ENCODE measurements at regions not wholly inside any gene's neighbourhood (a gene's known extent, or its start where the extent isn't known, plus 50 kb on each side); places are given as distances from the start of the nearest gene placed in this dataset.

DNA sequence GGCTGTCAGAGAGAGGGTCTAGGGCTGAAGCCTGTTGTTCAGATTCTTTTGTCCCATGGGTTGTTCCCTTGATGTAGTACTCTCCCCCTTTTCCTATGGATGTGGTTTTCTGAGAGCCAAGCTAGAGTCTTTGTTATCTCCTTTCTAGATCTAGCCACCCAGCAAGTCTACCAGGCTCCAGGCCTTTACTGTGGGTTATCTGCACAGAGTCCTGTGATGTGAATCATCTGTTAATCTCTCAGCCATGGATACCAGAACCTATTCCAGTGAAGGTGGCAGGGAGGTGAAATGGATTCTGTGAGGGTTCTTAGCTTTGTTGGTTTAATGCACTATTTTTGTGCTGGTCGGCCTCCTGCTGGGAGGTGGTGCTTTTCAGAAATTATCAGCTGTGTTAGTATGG lies 109.5 kb downstream of the PRR32 start:
- TF ChIP-seq CTCF (IDR thresholded peaks at IDR 0.05; ENCODE audit: borderline replicate concordance, extremely low read depth, low read length, poor library complexity, severe bottlenecking) (no peak), EZH2 (IDR thresholded peaks at IDR 0.05; ENCODE audit: borderline replicate concordance, low read depth, low read length, severe bottlenecking) (no peak)

Data from DND-41 (cell line).